ENCODE measurements at regions not wholly inside any gene's neighbourhood (a gene's known extent, or its start where the extent isn't known, plus 50 kb on each side); places are given as distances from the start of the nearest gene placed in this dataset.

DNA sequence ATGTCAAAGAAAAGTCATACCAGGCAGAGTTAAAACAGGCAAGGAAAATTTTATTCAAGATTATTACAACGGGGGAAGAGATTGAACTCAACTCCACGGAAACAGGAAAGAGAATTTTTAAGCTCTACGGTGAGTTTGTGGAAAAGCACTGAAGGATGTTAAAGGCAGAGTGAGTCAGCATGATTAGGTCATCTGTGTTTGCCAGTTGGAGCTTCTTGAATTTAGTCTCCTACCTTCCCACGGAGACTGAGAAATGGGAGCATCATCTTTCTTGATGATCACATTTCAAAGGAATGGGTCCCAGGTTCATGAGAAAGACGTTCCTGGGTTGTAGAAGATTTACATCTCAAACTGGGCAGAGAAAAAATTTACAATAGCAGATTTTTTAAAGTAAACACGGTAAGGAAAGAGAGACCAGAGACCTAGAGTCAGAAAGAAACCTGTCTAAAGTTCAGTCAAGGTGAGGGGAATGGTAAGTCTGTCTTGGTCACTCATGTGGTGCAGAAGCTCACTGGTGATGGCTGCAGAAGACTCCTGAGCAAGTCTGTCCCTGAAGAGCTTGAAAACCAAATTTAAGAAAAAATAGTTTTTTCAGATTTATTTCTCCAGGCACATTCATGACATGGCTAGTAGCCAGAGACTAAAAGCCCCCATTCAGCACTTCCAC is 516.9 kb upstream of the LRRN3 start:
- TF ChIP-seq, protein P1, sequence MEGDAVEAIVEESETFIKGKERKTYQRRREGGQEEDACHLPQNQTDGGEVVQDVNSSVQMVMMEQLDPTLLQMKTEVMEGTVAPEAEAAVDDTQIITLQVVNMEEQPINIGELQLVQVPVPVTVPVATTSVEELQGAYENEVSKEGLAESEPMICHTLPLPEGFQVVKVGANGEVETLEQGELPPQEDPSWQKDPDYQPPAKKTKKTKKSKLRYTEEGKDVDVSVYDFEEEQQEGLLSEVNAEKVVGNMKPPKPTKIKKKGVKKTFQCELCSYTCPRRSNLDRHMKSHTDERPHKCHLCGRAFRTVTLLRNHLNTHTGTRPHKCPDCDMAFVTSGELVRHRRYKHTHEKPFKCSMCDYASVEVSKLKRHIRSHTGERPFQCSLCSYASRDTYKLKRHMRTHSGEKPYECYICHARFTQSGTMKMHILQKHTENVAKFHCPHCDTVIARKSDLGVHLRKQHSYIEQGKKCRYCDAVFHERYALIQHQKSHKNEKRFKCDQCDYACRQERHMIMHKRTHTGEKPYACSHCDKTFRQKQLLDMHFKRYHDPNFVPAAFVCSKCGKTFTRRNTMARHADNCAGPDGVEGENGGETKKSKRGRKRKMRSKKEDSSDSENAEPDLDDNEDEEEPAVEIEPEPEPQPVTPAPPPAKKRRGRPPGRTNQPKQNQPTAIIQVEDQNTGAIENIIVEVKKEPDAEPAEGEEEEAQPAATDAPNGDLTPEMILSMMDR (conservative IDR thresholded peaks at IDR 0.05; ENCODE audit: low read depth, low read length) = no peak
- TF ChIP-seq EZH2 (IDR thresholded peaks at IDR 0.05; ENCODE audit: low read length, unreplicated experiment) (no peak), EZH2phosphoT487 (IDR thresholded peaks at IDR 0.05; ENCODE audit: borderline replicate concordance, low read length) (no peak)

Measured in PC-3 (cell line).